Bronchial epithelial cell (primary cell): ENCODE measurements at regions not wholly inside any gene's neighbourhood (a gene's known extent, or its start where the extent isn't known, plus 50 kb on each side); places are given as distances from the start of the nearest gene placed in this dataset.

Experiments
- DNase-seq: peaks from one replicate; pipeline ENCODE4 v3.0.0-alpha.2; 2010; ENCODE audit warnings: low read depth
- FAIRE-seq: peaks from 2 replicates; lab custom pipeline; 2011; peaks lifted over from hg19 to GRCh38; lab: Jason Lieb, UNC
- H3K27me3 ChIP-seq: 2 replicates; pipeline ENCODE4 v1.5.1; 2011; ENCODE audit warnings: low read length; ENCODE audit not compliant: control insufficient read depth, insufficient read depth
- H3K36me3 ChIP-seq: 2 replicates; pipeline ENCODE4 v1.5.1; 2011; ENCODE audit warnings: low read length; ENCODE audit not compliant: control insufficient read depth, insufficient read depth
- H3K4me3 ChIP-seq: 2 replicates; pipeline ENCODE4 v1.5.1; 2011; ENCODE audit warnings: mild to moderate bottlenecking, low read depth, low read length, control low read depth
- TF ChIP-seq, protein P1 (sequence below): IDR thresholded peaks from 2 replicates; pipeline ENCODE4 v1.5.1; 2011; ENCODE audit warnings: mild to moderate bottlenecking, moderate library complexity, low read length, control low read depth, inconsistent platforms; ENCODE audit not compliant: insufficient read depth, severe bottlenecking

- Histone ChIP-seq H3K27me3 (no peaks in the 10 kb centered on the region), H3K4me3 (no peak overlapping the region), H3K36me3 (no peaks in the 10 kb centered on the region)
- DNase-seq (no peak), FAIRE-seq (no peak)
- TF ChIP-seq, protein P1, sequence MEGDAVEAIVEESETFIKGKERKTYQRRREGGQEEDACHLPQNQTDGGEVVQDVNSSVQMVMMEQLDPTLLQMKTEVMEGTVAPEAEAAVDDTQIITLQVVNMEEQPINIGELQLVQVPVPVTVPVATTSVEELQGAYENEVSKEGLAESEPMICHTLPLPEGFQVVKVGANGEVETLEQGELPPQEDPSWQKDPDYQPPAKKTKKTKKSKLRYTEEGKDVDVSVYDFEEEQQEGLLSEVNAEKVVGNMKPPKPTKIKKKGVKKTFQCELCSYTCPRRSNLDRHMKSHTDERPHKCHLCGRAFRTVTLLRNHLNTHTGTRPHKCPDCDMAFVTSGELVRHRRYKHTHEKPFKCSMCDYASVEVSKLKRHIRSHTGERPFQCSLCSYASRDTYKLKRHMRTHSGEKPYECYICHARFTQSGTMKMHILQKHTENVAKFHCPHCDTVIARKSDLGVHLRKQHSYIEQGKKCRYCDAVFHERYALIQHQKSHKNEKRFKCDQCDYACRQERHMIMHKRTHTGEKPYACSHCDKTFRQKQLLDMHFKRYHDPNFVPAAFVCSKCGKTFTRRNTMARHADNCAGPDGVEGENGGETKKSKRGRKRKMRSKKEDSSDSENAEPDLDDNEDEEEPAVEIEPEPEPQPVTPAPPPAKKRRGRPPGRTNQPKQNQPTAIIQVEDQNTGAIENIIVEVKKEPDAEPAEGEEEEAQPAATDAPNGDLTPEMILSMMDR: no peak
These were observed 646.6 kb upstream of the USP24 start for GRCh38 chr1:55861676-55862340.

GRCh38 chr1:55860798-55861519 is 645.8 kb upstream of the USP24 start:
- Histone ChIP-seq H3K36me3 (no peaks in the 10 kb centered on the region), H3K27me3 (no peaks in the 10 kb centered on the region), H3K4me3 (no peak overlapping the region)
- TF ChIP-seq, protein P1: no peak
- no peak for DNase-seq
- FAIRE-seq: no peak

GRCh38 chr1:55860326-55860725 is 645.2 kb upstream of the USP24 start:
- FAIRE-seq: no peak
- no peaks in the 10 kb centered on the region for H3K27me3 ChIP-seq
- TF ChIP-seq, protein P1: no peak
- no peaks in the 10 kb centered on the region for H3K36me3 ChIP-seq
- DNase-seq: no peak
- no peak overlapping the region for H3K4me3 ChIP-seq

DNA sequence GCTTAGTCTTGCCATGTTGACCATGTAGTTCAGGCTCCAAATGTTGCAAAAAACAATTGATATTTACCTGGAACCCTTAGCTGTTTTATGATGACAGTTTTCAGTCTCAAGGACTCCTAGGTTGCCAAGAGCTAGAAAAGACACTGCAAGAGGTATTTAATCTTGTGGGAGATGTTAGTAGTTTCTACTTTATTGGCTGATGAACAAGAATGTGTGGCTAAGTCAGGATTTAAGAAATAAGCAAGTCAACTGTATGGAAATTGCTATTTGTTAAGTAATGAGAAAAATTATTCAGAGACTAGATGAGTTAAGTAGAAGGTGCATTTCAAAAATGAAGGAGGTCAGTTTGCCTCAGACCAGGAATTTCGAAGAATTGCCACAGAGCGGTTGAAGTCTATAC is 639.7 kb upstream of the USP24 start:
- TF ChIP-seq, protein P1: no peak
- Histone ChIP-seq H3K4me3 (no peak overlapping the region), H3K36me3 (no peaks in the 10 kb centered on the region), H3K27me3 (no peaks in the 10 kb centered on the region)
- FAIRE-seq (no peak), DNase-seq (no peak)

DNA sequence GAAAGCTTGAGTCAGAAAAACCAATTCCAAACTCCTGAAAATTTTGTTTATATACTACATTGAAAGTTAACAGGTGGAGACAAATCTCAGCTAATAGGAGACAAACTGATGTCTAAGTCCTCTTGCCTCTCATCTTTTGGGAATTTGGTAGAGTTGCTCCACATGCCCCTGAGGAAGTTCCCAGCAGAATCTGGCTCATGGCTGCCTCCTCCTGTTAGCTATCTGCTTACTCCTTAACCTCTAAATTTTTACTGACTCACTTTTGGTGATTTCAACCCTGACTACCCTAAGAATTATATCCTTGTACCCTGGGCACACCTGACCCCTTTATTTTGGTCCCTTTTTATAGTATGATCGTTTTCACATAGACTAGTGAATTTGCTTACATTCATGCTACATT is 633.7 kb upstream of the USP24 start:
- Histone ChIP-seq H3K4me3 (no peak overlapping the region), H3K27me3 (no peaks in the 10 kb centered on the region), H3K36me3 (no peaks in the 10 kb centered on the region)
- peak; percentile 27 for DNase-seq
- no peak for FAIRE-seq
- TF ChIP-seq, protein P1: peak; percentile 45

- Histone ChIP-seq H3K27me3 (no peaks in the 10 kb centered on the region), H3K36me3 (no peaks in the 10 kb centered on the region), H3K4me3 (no peak overlapping the region)
- DNase-seq: no peak
- TF ChIP-seq, protein P1: no peak
- no peak for FAIRE-seq
These were observed 630.9 kb upstream of the USP24 start for GRCh38 chr1:55846051-55846450.
